Retinal pigment epithelial cell (primary cell): ENCODE measurements at regions not wholly inside any gene's neighbourhood (a gene's known extent, or its start where the extent isn't known, plus 50 kb on each side); places are given as distances from the start of the nearest gene placed in this dataset.

Experiments used
- DNase-seq: peaks from one replicate; pipeline ENCODE4 v3.0.0-alpha.2; 2010; ENCODE audit warnings: low read depth
- H3K4me3 ChIP-seq: 2 replicates; pipeline ENCODE4 v1.5.1; 2011; ENCODE audit warnings: mild to moderate bottlenecking, low read length, control low read depth, moderate library complexity
- TF ChIP-seq, protein P1 (sequence below): conservative IDR thresholded peaks from 2 replicates; pipeline ENCODE4 v1.5.1; 2011; ENCODE audit warnings: low read depth, low read length, control low read depth, inconsistent platforms

DNA sequence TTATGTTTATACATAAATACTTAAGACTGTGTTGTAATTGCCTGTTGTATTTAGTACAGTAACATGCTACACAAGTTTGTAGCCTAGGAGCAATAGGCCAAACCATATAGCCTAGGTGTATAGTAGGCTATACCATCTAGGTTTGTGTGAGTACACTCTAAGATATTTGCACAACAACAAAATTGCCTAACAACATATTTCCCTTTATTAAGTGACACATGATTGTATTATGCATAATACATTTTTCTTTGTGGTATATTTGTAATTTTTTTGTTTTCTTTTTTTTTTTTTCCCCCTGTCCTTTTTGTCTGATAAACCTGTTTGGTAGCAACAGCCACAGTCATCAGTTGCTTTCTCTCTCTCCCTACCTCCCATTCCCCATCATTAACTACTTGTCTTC is 945.6 kb downstream of the ZPLD1 start:
- TF ChIP-seq, protein P1, sequence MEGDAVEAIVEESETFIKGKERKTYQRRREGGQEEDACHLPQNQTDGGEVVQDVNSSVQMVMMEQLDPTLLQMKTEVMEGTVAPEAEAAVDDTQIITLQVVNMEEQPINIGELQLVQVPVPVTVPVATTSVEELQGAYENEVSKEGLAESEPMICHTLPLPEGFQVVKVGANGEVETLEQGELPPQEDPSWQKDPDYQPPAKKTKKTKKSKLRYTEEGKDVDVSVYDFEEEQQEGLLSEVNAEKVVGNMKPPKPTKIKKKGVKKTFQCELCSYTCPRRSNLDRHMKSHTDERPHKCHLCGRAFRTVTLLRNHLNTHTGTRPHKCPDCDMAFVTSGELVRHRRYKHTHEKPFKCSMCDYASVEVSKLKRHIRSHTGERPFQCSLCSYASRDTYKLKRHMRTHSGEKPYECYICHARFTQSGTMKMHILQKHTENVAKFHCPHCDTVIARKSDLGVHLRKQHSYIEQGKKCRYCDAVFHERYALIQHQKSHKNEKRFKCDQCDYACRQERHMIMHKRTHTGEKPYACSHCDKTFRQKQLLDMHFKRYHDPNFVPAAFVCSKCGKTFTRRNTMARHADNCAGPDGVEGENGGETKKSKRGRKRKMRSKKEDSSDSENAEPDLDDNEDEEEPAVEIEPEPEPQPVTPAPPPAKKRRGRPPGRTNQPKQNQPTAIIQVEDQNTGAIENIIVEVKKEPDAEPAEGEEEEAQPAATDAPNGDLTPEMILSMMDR, result no peak
- no peak overlapping the region for H3K4me3 ChIP-seq
- no peak for DNase-seq

DNA sequence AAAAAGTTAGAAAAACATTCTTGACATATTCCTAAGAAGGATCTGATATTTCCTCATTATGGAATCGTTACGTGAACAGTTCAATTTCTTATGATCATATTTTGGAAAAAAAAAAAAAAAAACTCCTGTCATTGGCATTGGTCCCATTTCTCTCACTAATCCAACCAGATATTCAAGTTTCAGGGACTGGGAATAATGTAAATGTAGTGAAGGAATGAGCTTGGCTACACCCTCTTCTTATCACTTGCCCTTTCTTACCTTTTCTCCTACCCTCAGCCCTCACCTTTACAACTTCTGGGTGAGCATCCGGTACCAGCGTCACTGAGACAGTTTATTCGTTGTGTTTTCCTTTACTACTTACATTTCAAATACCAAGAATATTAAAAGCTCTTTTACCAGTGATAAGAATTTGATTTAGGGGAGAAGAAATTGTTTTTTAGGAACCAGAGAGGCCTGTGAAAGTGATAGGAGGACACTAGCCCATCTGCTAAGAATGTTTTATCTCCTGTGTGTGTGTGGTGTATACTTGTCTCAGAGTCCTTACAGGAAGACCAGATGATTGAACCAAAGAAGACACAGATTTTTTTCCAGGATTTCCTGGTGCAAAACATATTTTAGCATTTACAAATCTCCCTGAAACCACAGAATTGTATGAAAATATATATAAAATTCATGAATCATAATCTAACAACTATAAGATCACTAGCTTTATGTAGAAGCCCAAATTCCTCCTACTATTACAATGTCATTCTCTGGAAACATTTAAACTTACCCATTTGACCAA is 946.7 kb downstream of the ZPLD1 start:
- TF ChIP-seq, protein P1, result no peak
- H3K4me3 ChIP-seq, result no peak overlapping the region
- no peak for DNase-seq

DNA sequence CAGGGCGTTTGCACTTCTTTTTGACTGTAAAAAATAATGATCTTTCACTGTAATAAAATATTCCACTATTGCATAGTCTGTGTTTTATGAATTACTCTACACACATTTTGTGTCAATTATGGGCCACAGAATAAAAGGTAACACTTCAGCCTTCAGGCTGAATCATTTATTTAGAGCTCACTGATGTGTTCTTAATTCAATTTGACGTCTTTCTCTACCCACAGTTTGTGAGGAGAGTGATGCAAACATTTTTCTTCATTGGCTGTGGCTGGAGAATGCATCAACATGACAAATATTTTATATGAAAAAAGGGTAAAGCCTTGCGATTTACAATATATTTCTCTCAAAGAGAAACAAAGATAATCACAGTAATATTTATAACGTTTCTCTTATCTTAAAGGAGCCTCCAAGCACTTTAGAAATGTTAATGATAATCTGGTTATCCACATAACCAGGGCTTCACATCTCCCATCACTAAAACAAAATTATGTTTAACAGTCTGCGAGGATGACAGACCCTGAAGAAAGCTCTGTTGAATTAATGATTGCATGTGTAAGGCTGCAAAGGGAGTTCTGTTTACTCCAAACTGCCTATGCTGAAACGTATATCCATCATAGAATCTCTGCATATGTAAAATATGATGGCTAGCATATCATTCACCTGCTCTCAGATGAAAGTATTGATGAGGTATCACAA is 951.3 kb downstream of the ZPLD1 start:
- TF ChIP-seq, protein P1, result no peak
- H3K4me3 ChIP-seq, result no peak overlapping the region
- DNase-seq, result peak; percentile 56

DNA sequence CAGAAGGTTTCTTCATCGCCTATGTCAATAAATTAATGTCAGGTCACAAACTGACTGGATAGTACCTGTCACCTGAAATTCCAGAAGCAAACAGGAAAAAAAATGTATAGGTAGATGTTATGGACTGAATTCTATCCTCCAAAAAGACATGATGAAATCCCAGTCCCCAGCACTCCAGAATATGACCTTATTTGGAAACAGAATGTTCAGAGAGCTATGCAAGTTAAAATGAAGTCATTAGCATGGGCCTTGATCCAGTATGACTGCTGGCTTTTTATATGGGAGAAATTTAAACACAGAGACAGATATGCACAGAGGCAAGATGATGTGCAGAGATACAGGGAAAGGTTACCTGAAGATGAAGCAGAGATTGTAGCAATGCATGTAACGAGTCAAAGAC is 953.4 kb downstream of the ZPLD1 start:
- TF ChIP-seq, protein P1, result no peak
- no peak for DNase-seq
- H3K4me3 ChIP-seq, result no peak overlapping the region

DNA sequence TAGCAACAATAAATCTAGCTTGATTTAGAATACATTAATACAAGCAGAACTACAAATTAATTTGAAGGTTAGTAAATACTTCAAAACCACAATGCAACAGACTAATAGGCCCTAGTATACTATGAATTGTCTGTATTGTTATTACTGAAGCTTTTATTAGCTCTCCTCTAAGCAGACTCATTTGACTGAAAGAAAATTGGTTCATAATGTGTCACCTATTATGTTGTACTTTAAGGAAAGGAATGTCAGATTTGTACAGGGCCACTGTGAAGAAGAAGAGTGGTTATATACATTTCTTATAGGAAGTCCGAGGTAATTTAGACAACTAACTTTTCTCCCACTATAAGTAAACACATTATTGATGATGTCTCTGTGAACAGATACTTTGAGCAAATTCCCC is 954.5 kb downstream of the ZPLD1 start:
- H3K4me3 ChIP-seq, result no peak overlapping the region
- TF ChIP-seq, protein P1, result no peak
- DNase-seq, result no peak

DNA sequence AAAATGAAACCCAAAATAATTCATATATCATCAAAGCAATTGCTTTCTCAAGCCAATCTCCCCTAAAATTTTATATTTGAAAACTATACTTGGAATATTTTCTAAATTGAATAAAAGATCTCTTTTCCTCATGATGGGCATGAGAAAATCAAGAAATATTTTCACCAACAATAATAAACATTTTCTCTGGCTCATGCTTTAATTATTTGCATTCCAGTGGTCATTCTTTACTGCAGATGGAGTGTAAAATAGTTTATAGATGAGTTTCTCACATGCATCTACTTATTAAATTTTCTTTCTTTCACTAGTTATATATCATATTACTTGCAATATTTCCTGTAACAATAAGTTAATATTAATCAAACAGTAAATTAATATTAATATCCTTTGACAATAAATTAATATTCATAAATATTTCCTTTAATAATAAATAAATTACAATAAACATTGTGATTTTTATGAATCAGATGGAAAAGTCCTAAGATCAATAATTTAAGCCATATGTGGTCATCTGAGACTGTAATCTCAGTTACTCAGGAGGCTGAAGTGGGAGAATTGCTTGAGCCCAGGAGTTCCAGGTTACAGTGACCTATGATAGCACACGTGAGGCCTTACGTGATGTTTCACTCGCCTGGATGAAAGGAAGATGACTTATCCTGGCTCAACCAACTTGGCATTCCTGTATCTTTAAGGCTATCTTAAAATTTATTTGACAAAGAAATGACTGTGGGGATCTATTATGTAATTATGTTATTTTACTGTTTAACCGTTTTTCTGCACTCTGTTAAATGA is 958.8 kb downstream of the ZPLD1 start:
- no peak for DNase-seq
- TF ChIP-seq, protein P1, result no peak
- H3K4me3 ChIP-seq, result no peak overlapping the region
